IPS-20b (cell line): ENCODE measurements at regions not wholly inside any gene's neighbourhood (a gene's known extent, or its start where the extent isn't known, plus 50 kb on each side); places are given as distances from the start of the nearest gene placed in this dataset.

ENCODE experiments used
- H3K27ac ChIP-seq: one replicate; pipeline ENCODE4 v1.5.1; 2013; ENCODE audit warnings: low read length
- H3K27me3 ChIP-seq: 2 replicates; pipeline ENCODE4 v1.6.1; 2013; ENCODE audit warnings: mild to moderate bottlenecking, low read length, inconsistent platforms; ENCODE audit not compliant: insufficient read depth
- H3K36me3 ChIP-seq: 2 replicates; pipeline ENCODE4 v1.6.1; 2013; ENCODE audit warnings: low read depth, mild to moderate bottlenecking, inconsistent platforms, low read length, moderate library complexity; ENCODE audit not compliant: insufficient read depth
- H3K4me1 ChIP-seq: 2 replicates; pipeline ENCODE4 v1.6.1; 2013; ENCODE audit warnings: mild to moderate bottlenecking, control low read depth, inconsistent platforms, low read length, moderate library complexity; ENCODE audit not compliant: insufficient read depth
- H3K4me3 ChIP-seq: 2 replicates; pipeline ENCODE4 v1.5.1; 2013; ENCODE audit warnings: mild to moderate bottlenecking, low read length, inconsistent platforms
- H3K9ac ChIP-seq: 2 replicates; pipeline ENCODE4 v1.6.1; 2013; ENCODE audit warnings: low read depth, mild to moderate bottlenecking, inconsistent platforms, low read length, moderate library complexity
- H3K9me3 ChIP-seq: 2 replicates; pipeline ENCODE4 v1.6.1; 2013; ENCODE audit warnings: mild to moderate bottlenecking, low read depth, low read length, inconsistent platforms; ENCODE audit not compliant: insufficient read depth

DNA sequence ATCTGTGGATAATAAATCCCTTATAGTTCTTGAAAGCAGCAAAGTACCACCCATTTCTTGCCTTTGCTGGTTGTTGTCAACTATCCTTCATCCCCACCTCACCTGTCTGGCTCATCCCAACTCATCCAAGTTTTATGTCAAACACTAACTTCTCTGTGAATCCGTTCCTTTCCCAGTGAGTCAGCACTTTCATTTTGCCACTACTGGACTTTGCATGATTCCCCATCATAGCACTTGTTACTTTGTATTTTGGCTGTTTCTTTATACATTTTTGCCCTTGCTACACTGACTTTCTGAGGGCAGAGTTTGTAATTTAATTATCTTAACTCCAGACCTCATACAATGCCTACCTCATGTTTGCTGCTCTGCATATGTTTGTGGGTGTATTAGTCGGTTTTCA, 90.8 kb upstream of the RORA start:
- no peaks in the 10 kb centered on the region for H3K27me3 ChIP-seq
- no peaks in the 10 kb centered on the region; the same call in 1 of the 2 replicates for H3K9me3 ChIP-seq
- H3K27ac ChIP-seq = no peak overlapping the region
- H3K36me3 ChIP-seq = no peaks in the 10 kb centered on the region
- H3K4me3 ChIP-seq = no peak overlapping the region
- H3K9ac ChIP-seq = no peak overlapping the region
- no peaks in the 10 kb centered on the region for H3K4me1 ChIP-seq

- Histone ChIP-seq H3K4me3 (no peak overlapping the region), H3K27me3 (no peaks in the 10 kb centered on the region), H3K4me1 (no peaks in the 10 kb centered on the region)
These were observed 89.9 kb upstream of the RORA start for GRCh38 chr15:61318802-61319525.

DNA sequence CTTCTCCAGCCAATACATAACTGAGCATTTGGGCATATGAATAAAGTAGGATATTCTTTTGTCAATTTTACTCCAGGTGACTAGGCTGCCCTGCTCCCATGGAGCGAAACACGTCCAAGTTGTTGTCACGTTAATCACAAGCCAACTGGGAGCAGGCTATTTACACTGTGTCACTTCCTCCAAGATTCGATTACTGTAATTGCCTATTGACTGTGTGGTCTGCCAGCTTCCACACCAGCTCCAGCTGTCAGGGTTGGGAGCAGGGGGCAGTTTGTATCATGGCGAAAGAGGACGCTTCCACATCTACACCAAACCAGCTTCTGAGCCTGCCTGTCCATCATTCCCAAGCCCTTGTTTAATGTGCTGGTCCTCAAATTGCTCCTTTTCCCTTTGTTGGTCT, 89.2 kb upstream of the RORA start:
- Histone ChIP-seq H3K4me1 (no peaks in the 10 kb centered on the region), H3K4me3 (no peak overlapping the region), H3K9me3 (no peaks in the 10 kb centered on the region; the same call in 1 of the 2 replicates), H3K27me3 (no peaks in the 10 kb centered on the region), H3K36me3 (no peaks in the 10 kb centered on the region), H3K27ac (no peak overlapping the region), H3K9ac (no peak overlapping the region)

More at GRCh38 chr15:61318802-61319525, 89.9 kb upstream of the RORA start:
- Histone ChIP-seq H3K27ac (no peak overlapping the region), H3K36me3 (no peaks in the 10 kb centered on the region), H3K9ac (no peak overlapping the region), H3K9me3 (no peaks in the 10 kb centered on the region; the same call in 1 of the 2 replicates)

DNA sequence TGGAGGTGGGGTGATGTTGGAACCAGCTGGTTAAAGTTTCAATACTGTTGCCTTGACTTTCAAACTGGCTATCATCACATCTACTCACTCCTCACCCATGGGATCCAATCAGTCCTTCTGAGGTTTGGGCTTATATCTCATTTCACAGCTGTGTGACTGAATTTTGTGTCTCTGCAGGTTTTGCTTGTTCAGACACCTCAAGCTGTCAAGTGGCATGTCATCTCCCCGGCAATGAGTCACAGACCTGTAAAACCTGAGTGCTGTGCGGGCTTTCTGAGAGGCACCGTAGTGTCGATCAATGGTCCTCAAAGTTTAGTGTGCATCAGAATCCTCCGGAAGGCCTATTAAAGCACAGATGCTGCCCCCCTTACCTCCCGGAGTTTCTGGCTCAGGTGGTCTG, 86.4 kb upstream of the RORA start:
- Histone ChIP-seq H3K9me3 (no peaks in the 10 kb centered on the region; the same call in 1 of the 2 replicates), H3K4me1 (no peaks in the 10 kb centered on the region), H3K36me3 (no peaks in the 10 kb centered on the region), H3K4me3 (no peak overlapping the region), H3K27ac (no peak overlapping the region), H3K27me3 (no peaks in the 10 kb centered on the region), H3K9ac (no peak overlapping the region)

GRCh38 chr15:61314427-61314826, 85.3 kb upstream of the RORA start:
- no peaks in the 10 kb centered on the region; the same call in 1 of the 2 replicates for H3K9me3 ChIP-seq
- no peak overlapping the region for H3K27ac ChIP-seq
- no peaks in the 10 kb centered on the region for H3K27me3 ChIP-seq
- no peak overlapping the region for H3K9ac ChIP-seq
- H3K4me3 ChIP-seq = no peak overlapping the region
- no peaks in the 10 kb centered on the region for H3K4me1 ChIP-seq
- H3K36me3 ChIP-seq = no peaks in the 10 kb centered on the region

- Histone ChIP-seq H3K27ac (no peak overlapping the region), H3K4me3 (no peak overlapping the region), H3K36me3 (no peaks in the 10 kb centered on the region), H3K9me3 (no peaks in the 10 kb centered on the region), H3K27me3 (no peaks in the 10 kb centered on the region), H3K4me1 (no peaks in the 10 kb centered on the region), H3K9ac (no peak overlapping the region)
These were observed 80.5 kb upstream of the RORA start for GRCh38 chr15:61309617-61310016.

DNA sequence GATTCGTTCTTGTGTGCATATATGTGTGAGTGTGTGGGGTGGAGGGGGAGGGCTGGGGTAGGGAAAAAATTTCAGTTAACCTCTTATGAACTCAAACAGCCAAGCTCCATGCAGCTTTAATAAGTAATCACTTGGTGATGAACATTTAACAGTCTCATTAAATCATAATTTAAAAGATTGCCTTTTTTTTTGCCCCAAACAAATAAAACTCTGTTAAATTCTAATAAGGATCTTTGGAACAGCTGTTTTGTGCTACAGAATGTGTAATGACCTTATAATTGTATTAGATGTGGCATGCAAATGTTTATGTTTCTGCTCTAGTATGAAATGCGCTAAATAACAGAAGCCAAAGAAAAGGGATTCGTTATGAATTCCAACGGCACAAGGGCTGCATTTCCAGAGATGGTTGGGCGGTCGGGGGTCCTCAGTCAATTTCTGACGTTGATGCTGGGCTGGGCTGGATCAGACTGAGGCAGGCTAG, 80.0 kb upstream of the RORA start:
- no peak overlapping the region for H3K4me3 ChIP-seq
- no peaks in the 10 kb centered on the region for H3K9me3 ChIP-seq
- H3K27me3 ChIP-seq = no peaks in the 10 kb centered on the region
- no peak overlapping the region for H3K27ac ChIP-seq
- H3K9ac ChIP-seq = no peak overlapping the region
- H3K36me3 ChIP-seq = no peaks in the 10 kb centered on the region
- H3K4me1 ChIP-seq = no peaks in the 10 kb centered on the region

GRCh38 chr15:61308437-61308836, 79.3 kb upstream of the RORA start:
- H3K27me3 ChIP-seq = no peaks in the 10 kb centered on the region
- H3K9ac ChIP-seq = no peak overlapping the region
- no peaks in the 10 kb centered on the region for H3K36me3 ChIP-seq
- no peaks in the 10 kb centered on the region for H3K4me1 ChIP-seq
- no peak overlapping the region for H3K4me3 ChIP-seq
- no peak overlapping the region for H3K27ac ChIP-seq
- no peaks in the 10 kb centered on the region for H3K9me3 ChIP-seq

GRCh38 chr15:61307474-61307873, 78.4 kb upstream of the RORA start:
- Histone ChIP-seq H3K4me3 (no peak overlapping the region), H3K27ac (no peak overlapping the region), H3K9ac (no peak overlapping the region)

DNA sequence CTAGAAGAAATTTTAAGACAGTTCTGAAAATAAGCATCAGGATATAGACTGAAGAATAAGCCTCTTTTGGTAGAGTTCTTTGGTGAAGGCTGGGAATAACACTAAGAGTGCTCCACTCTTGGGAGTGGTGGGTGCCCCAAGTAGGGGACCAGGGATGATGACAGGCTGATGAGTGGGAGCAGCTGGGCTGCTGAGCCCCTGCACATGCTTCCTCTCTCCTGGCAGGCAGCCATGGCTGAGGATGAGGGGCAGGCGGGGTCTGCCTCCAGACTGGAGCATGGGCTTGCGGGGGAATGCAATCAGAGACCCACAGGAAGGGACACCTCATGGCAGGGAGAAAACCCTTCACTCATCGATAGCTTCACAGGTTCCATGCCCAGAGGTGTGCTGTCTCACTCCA, 72.6 kb upstream of the RORA start:
- Histone ChIP-seq H3K27me3 (no peaks in the 10 kb centered on the region), H3K36me3 (no peaks in the 10 kb centered on the region), H3K4me3 (no peak overlapping the region), H3K9ac (no peak overlapping the region), H3K27ac (no peak overlapping the region), H3K4me1 (no peaks in the 10 kb centered on the region), H3K9me3 (0 out of 2 replicates have a peak, but pooled peaks cover 4% of the 10 kb centered on the region)

More at GRCh38 chr15:61307474-61307873, 78.4 kb upstream of the RORA start:
- H3K4me1 ChIP-seq = no peaks in the 10 kb centered on the region
- H3K27me3 ChIP-seq = no peaks in the 10 kb centered on the region
- no peaks in the 10 kb centered on the region for H3K9me3 ChIP-seq
- no peaks in the 10 kb centered on the region for H3K36me3 ChIP-seq

DNA sequence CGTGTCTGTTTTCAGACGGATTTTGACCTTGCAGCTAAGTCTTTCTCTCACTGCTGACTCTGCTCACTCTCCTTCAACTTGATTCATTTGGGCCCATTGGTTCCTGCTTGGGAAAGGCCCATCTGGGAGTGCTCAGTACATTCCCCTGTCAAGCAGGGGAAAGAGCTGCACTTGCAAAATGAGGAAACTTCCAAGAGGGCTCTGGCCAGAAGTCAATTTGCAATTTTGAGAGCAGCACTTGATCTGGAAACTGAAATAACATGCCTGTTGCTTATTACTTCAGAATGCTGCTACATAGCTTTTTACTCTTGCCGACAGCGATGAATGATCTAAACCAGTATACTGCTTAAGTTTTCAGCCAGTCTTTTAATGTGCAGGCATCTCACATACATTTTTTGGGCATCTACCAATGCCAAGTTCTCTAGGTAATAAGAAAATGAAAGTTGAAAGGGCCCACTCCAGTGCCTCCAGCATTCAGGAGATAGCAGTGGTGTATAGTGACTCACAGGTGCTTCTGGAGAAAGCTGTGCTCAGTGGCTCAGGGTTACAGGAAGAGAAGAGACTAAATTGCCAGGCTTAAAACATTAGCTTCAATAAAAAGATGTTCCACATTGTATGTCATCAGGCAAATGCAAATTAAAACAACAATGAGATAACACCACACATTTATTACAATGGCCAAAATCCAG, 70.1 kb upstream of the RORA start:
- Histone ChIP-seq H3K4me3 (no peak overlapping the region), H3K36me3 (no peaks in the 10 kb centered on the region), H3K4me1 (no peaks in the 10 kb centered on the region)

DNA sequence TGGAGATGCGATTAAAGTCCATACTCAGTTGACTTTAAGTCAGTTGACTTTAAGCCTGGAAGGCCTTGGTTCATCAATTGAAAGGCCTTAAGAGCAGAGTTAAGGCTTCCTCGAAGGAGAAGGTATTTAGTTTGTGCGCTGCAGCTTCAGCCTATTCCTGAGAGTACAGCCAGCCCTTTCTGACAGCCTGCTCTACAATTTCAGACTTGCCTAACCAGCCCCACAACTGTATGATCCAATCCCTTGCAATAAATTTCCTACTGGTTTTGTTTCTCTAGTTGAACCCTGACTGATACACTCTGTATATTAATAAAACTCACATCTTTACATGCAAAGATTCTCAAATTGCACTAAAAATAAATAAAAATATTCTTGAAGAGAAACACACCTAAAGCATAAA, 66.1 kb upstream of the RORA start:
- Histone ChIP-seq H3K9ac (no peak overlapping the region), H3K4me3 (no peak overlapping the region), H3K4me1 (no peaks in the 10 kb centered on the region), H3K27ac (no peak overlapping the region), H3K27me3 (no peaks in the 10 kb centered on the region), H3K36me3 (no peaks in the 10 kb centered on the region), H3K9me3 (no peaks in the 10 kb centered on the region)

More for the DNA sequence above, 70.1 kb upstream of the RORA start:
- no peak overlapping the region for H3K9ac ChIP-seq
- no peaks in the 10 kb centered on the region for H3K27me3 ChIP-seq
- no peak overlapping the region for H3K27ac ChIP-seq
- 0 out of 2 replicates have a peak, but pooled peaks cover 4% of the 10 kb centered on the region for H3K9me3 ChIP-seq
